Renal pelvis (tissue), 1 donor: ENCODE measurements at regions not wholly inside any gene's neighbourhood (a gene's known extent, or its start where the extent isn't known, plus 50 kb on each side); places are given as distances from the start of the nearest gene placed in this dataset.
"Not testable (repeated sequence)": the region's sequence is repeated elsewhere in the genome, so short reads cannot be mapped to it uniquely, and the experiment has no call there.

ENCODE experiments used
- DNase-seq: peaks from one replicate; pipeline ENCODE4 v3.0.0-alpha.2; 2013

DNA sequence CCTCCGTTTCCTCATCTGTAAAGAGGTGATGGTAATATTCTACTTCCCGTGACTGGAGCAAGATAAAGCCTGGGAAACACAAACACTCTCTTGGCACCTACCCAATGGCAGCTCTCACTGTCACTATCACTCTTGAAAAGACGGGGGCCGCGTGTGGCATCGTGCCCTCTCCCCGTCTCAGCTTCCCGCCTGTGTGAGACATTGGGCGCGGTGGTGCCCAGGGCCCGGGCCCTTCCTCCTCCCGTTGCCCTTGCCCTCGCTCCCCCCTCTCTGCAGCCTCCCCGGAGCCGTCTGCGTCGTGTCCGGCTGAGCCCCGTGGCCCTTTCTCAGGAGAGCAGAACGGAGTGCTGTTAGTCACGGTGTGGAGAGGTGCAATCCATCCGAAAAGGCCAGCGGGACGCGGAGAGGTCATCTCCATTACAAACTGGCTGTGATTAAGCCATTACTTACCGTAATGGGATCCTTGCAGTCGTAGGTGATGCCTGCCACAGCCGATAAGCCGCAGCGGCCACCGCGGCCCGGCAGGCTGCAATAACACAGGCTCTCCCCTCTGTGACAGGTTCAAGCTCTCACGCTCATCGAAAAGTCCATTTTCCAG is 156.4 kb upstream of the ZC3H12A start:
- DNase-seq: peak; percentile 68

- no peak for DNase-seq
Measured at GRCh38 chr1:37318490-37318889, 155.9 kb upstream of the ZC3H12A start.

DNA sequence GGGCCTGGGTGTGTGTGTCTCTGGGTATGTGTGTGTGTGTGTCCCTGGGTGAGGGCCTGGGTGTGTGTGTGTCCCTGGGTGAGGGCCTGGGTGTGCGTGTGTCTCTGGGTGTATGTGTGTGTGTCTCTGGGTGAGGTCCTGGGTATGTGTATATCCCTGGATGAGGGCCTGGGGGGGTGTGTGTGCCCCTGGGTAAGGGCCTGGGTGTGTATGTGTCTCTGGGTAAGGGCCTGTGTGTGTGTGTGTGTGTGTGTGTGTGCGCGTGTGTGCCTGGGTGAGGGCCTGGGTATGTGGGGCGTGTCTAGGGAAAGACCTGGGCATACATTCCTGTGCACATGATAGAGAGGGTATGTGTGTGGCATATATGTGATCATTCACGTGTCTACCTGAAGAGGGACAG is 155.1 kb upstream of the ZC3H12A start:
- no peak for DNase-seq

DNA sequence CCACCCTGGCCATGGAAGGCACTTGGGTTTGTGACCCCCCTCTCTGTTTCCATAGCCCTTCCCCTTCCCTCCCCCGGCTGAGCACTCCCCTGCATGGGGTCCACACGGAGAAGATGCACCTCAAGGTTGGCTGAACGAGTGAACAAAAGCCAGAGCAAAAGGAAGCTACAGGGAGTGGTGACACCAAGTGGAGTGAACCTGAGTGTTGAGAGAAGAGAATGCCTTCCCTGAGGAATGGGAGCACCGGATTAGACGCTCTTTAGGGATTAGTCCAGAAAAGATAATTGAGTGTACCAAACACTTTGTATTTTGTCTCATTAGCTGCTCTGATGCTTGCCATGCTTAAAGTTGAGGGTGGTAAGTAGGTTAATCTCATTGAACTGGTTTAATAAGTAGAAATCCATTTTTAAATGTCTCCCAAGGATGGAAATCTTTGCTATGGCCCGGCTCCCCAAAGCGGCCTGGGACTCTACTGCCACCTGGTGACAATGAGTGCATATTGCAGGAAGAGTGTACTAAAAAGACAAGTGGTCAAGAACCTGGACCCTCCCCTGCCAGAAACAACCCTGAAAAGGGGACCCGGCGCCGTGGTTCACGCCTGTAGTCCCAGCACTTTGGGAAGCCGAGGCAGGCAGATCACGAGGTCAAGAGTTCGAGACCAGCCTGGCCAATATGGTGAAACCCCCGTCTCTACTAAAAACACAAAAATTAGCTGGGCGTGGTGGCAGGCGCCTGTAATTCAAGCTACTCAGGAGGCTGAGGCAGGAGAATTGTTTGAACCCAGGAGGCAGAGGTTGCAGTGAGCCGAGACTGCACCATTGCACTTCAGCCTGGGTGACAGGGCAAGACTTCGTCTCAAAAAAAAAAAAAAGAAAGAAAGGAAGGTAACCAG is 150.6 kb upstream of the ZC3H12A start:
- no peak for DNase-seq

DNA sequence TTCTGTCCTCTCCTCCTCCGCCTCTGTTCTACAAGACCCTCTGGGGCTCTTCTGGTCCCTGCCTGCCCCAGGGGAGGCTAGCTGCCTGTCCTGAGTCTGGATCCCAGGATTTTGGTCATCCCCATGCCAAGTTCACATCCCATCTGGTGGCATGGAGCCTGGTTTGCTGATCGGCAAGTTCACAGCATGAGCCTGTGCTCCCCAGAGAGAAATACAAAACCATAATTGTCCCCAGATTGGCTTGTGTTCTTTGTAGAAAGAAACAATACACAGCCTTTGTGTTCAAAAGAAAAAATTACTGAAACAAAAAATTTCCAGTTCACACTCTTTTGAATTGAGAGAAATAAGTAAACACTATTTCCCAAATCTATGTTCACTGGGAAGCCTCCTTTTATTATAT is 149.4 kb upstream of the ZC3H12A start:
- DNase-seq: no peak

DNA sequence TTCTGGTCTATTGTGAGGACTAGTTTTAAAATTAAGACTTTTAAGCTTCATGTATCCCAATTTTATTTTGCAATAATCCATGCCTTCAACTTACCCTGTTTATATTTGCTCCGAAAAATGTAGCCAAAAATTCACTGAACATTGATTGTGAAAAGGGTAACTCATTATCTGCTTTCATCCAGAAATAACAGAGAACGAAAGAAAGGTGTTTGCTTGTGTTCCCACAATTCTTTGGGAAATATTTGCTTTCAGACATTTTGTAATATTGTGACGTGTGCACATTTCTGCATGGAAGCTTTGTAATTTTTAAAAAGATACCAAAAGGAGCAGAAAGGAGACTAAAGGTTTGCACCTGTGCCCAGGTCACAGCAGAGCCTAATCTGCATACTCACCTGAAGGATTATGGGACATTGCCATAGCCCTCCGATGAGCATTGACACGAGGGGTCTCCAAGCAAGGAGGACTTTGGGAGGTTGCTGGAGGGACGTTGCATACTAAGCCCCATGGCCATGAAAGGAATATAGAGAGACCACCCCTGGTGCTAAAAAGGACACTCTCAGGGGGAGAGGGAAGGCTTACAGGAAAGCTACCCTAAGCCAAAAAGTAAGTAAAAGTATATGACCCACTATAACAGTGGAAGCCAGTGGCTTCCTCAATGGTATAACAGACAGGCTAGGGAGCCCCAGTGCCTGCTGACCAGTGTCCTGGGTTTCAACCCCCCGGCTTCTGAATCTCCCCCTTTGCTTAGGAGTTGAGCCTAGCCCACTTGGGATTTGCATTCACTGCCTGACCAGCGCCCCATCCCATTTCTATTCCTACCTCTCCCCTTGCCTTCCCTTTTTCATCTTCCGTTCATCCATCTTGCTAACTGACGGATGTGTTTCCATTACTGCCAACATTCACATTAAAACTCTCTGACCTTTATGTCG is 148.6 kb upstream of the ZC3H12A start:
- DNase-seq: no peak

DNA sequence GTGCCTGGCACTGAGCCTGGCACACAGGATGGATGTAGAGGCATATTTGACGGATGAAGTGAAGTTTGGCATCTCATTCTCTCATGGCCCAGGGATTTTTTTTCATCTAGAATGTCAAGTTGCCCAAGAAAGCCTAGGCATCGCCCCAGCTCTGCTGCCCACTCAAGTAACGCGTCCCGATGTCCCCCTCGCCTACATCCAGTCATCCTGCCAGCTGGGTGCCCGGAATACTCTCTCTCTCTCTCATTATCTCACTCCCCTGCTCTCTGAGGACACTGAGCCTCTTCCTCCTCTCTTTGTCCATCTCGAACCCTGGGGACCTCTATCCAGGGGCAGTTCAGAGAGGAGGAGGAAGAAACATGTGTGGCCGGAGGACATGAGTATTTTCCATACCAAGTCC is 142.3 kb upstream of the ZC3H12A start:
- DNase-seq: no peak

- DNase-seq: no peak
Measured at GRCh38 chr1:37338658-37339057, 135.7 kb upstream of the ZC3H12A start.

- no peak for DNase-seq
Measured at GRCh38 chr1:37342736-37343135, 131.6 kb upstream of the ZC3H12A start.

- no peak for DNase-seq
Measured at GRCh38 chr1:37347104-37347649, 127.2 kb upstream of the ZC3H12A start.

GRCh38 chr1:37353871-37354270 is 120.5 kb upstream of the ZC3H12A start:
- DNase-seq: no peak

- no peak for DNase-seq
Measured at GRCh38 chr1:37354876-37355650, 119.3 kb upstream of the ZC3H12A start.

GRCh38 chr1:37358992-37359391 is 115.4 kb upstream of the ZC3H12A start:
- DNase-seq: no peak

GRCh38 chr1:37360011-37360410 is 114.4 kb upstream of the ZC3H12A start:
- DNase-seq: no peak

DNA sequence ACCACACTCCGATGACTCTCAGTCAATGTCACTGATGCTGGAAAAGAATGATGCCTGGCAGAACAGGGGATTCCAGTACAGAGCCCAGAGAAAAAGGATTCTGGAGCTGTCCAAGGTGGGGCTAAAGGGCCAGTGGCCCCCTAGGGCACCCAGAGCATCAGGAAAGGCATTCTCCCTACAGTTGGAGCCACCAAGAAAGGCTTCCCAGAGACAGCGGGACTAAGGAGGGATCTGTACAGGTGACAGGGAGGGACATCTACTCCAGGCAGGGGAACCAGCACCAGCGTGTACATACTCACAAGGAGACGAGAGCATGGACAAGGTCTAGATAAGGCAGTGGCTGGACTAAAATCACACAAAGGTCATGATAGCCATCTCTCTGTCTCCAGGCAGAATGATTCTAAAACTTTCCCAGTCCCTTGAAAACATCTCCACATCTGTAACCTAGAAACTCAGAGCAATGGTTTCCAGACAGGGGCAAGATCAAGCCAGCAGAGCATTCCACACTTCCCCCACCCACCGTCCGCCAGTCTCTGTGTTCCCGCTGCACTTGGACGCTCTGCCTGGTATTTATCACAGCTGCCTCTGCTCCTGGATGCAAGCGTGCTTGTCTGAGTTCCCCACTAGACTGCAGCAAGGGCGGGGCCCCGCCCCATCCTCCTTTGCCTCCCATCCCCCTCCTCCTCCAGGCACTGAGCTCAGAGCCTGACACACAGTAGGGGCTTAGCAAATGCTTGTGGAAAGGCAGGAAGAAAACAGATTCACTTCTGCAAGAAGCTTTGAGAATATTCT is 111.6 kb upstream of the ZC3H12A start:
- DNase-seq: no peak

GRCh38 chr1:37363535-37363934 is 110.8 kb upstream of the ZC3H12A start:
- DNase-seq: no peak

DNA sequence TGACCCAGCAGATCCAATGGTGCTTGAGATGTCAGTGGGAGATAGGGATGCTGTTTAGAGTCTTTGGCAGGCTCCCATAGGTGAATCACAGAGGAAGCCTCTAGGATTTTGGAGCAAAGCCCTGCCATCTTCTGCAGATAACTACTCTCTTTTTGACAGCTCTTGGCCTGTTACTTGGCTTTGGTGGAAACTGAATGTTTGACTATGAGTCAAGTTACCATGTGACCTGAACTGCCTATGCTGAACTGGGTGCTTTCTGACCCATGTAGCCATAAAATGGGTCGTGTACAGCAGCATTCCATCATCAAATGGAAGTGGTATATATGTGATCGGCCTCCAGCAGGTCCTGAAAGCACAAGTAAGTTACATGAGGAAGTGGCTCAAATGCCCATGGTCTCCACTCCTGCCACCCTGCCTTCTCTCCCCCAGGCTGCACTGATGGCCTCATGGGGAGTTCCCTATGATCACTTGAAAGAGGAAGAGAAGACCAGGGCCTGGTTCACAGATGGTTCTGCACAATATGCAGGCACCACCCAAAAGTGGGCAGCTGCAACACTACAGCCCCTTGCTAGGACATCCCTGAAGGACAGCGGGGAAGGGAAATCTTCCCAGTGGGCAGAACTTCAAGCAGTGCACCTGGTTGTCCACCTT is 105.6 kb upstream of the ZC3H12A start:
- DNase-seq: not testable (repeated sequence)

DNA sequence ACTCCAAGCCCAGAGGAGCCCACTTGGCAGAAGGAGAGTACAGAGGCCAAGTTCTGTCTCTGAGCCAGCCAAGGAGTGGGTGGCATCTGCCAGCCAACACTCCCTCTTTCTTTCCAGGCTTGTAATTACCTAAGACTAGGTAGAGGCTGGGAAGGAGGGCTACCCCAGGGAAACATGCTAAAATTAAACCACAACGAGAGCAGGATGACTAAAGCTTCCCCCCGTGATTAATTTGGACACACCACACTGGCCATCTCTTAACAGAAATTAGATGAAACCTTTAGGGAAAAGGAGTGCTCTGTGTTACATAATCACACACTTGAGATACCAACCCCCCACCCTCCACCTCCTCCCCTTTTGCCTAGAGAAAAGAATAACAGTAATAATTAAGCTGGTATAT is 102.1 kb upstream of the ZC3H12A start:
- no peak for DNase-seq

- no peak for DNase-seq
Measured at GRCh38 chr1:37372711-37373110, 101.7 kb upstream of the ZC3H12A start.

DNA sequence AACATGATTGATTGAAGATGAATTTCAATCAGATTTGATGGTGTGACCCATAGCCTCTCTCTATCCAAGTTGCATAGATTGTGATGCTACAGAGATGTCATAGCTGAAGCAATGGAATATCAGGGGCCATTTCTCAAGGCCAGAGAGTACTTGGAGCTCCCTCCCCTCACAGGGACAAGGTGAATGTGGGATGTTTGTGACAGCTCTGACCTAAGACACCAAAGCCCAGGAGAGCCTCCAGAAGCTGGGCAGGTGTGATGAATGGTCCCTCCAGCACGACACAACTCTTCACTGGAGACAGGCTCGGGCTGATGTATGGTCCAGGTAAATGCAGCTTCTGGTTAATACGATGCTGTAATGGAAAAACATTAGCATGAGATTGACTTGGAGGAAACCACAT is 101.0 kb upstream of the ZC3H12A start:
- no peak for DNase-seq
